Progenitor cell of endocrine pancreas (in vitro differentiated cells): ENCODE measurements at regions not wholly inside any gene's neighbourhood (a gene's known extent, or its start where the extent isn't known, plus 50 kb on each side); places are given as distances from the start of the nearest gene placed in this dataset.

Source experiments
- DNase-seq: peaks from one replicate; pipeline ENCODE4 v3.0.0; 2021; ENCODE audit warnings: low spot score; ENCODE audit not compliant: unreplicated experiment
- H3K27ac Mint-ChIP-seq: 2 replicates; pipeline ENCODE4 v1.8.0; 2021; ENCODE audit warnings: mild to moderate bottlenecking, moderate library complexity, mixed read lengths
- H3K27me3 Mint-ChIP-seq: 2 replicates; pipeline ENCODE4 v1.8.0; 2021; ENCODE audit warnings: mixed read lengths
- H3K36me3 Mint-ChIP-seq: 2 replicates; pipeline ENCODE4 v1.8.0; 2022; ENCODE audit warnings: mixed read lengths; ENCODE audit not compliant: insufficient read depth
- H3K4me1 Mint-ChIP-seq: 2 replicates; pipeline ENCODE4 v1.8.0; 2021; ENCODE audit warnings: low read depth, mixed read lengths
- H3K4me3 Mint-ChIP-seq: 2 replicates; pipeline ENCODE4 v1.8.0; 2021; ENCODE audit warnings: low read depth, mild to moderate bottlenecking, moderate library complexity, mixed read lengths
- H3K9me3 Mint-ChIP-seq: 2 replicates; pipeline ENCODE4 v1.8.0; 2021; ENCODE audit warnings: low read depth, mixed read lengths
- TF ChIP-seq, protein P1 (sequence below): fragments of 200-600 bp; sonication (generic); IDR thresholded peaks from one replicate; pipeline ENCODE4 v1.5.0; 2021; ENCODE audit warnings: antibody characterized with exemption, mild to moderate bottlenecking; ENCODE audit not compliant: unreplicated experiment

DNA sequence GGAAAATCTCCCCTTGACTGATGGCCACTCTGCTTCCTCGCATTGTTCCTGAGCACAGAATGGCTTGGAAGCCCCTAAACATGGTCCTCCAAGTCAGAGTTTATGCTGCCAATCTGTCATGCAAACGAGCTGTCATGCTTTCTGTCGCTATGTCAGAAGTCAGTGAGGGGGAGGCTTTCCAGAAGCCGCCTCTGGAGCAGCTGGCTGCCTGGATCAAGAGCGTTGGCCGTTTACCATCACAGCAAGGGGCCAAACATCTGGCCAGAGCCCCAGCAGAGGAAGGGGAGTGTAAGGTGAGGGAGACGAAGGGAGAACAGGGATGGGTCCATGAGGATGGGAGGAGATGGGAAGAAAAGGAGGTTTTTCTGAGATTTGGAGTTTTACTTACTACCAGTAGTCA, 372.6 kb upstream of the NR2F2 start:
- Mint-ChIP-seq H3K27ac (no peak overlapping the region), H3K4me1 (no peaks in the 10 kb centered on the region), H3K27me3 (no peaks in the 10 kb centered on the region), H3K9me3 (peaks cover 18% of the 10 kb centered on the region), H3K36me3 (peaks cover 3% of the 10 kb centered on the region), H3K4me3 (no peak overlapping the region)
- DNase-seq = no peak
- TF ChIP-seq, protein P1, sequence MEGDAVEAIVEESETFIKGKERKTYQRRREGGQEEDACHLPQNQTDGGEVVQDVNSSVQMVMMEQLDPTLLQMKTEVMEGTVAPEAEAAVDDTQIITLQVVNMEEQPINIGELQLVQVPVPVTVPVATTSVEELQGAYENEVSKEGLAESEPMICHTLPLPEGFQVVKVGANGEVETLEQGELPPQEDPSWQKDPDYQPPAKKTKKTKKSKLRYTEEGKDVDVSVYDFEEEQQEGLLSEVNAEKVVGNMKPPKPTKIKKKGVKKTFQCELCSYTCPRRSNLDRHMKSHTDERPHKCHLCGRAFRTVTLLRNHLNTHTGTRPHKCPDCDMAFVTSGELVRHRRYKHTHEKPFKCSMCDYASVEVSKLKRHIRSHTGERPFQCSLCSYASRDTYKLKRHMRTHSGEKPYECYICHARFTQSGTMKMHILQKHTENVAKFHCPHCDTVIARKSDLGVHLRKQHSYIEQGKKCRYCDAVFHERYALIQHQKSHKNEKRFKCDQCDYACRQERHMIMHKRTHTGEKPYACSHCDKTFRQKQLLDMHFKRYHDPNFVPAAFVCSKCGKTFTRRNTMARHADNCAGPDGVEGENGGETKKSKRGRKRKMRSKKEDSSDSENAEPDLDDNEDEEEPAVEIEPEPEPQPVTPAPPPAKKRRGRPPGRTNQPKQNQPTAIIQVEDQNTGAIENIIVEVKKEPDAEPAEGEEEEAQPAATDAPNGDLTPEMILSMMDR = no peak

DNA sequence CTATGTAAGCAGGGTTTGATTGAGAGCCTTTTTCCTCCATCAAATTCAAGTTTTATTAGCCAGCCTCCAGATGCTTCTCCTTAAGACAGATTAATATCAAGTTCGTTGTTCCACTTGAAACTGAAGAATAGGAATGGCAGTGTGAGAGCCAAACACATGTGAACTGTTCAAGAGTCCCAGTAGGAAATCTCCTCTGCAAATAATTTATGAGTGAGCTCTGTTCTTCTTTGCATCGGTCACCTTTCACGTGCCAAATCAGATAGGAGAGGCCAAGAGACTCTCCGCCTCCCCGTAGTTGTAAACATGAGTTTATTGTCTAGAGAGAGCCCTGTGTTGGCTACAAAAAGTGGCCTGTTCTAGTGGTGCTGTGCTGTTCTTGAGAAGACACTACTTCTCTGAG, 372.1 kb upstream of the NR2F2 start:
- Mint-ChIP-seq H3K9me3 (peaks cover 17% of the 10 kb centered on the region), H3K27ac (no peak overlapping the region), H3K36me3 (peaks cover 3% of the 10 kb centered on the region), H3K4me1 (no peaks in the 10 kb centered on the region), H3K4me3 (no peak overlapping the region), H3K27me3 (no peaks in the 10 kb centered on the region)
- DNase-seq = no peak
- TF ChIP-seq, protein P1 = no peak

DNA sequence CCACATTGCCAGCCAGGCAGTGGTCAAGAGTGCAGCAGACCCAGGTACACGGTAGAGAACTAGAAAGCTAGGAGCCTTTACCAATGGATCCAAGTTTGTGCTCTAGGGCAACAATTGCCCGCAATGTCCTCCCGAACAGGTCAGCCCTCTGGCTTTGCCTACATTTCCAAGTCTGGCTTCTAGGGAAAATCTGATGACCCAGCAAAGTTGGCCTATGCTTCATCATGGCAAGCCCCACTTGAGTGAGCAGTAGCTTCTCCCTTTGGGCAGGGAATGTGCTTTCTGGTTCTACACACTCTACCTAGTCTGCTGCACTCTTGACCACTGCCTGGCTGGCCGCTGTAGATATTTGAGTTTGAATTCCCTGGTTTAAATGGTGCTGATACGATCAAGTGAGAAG, 361.6 kb upstream of the NR2F2 start:
- H3K4me3 Mint-ChIP-seq = no peak overlapping the region
- H3K9me3 Mint-ChIP-seq = peaks cover 3% of the 10 kb centered on the region
- H3K27ac Mint-ChIP-seq = no peak overlapping the region
- H3K4me1 Mint-ChIP-seq = no peaks in the 10 kb centered on the region
- TF ChIP-seq, protein P1 = no peak
- DNase-seq = no peak
- H3K27me3 Mint-ChIP-seq = peaks cover 10% of the 10 kb centered on the region
- no peaks in the 10 kb centered on the region for H3K36me3 Mint-ChIP-seq

DNA sequence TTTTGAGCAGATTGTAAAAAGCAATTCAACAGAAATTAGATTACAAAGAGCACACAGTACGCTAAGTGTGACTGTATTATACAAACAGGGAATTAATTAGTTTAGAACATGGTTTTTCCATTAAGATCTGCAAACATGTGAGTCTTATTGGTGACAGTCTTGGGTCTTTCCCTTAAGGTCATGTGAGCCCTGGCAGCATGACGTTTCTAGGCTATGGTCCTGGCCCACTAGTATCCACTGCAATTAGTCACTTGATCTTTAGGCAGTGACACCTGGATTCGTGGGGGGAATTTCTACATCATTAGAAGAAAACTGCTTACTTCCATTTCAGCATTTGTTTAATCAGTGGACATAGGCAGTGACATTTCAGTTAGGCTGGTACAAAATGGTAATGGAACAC, 360.2 kb upstream of the NR2F2 start:
- H3K9me3 Mint-ChIP-seq = peaks cover 3% of the 10 kb centered on the region
- DNase-seq = no peak
- no peak overlapping the region for H3K27ac Mint-ChIP-seq
- H3K4me3 Mint-ChIP-seq = no peak overlapping the region
- no peaks in the 10 kb centered on the region for H3K36me3 Mint-ChIP-seq
- no peaks in the 10 kb centered on the region for H3K4me1 Mint-ChIP-seq
- TF ChIP-seq, protein P1 = no peak
- peaks cover 10% of the 10 kb centered on the region for H3K27me3 Mint-ChIP-seq

DNA sequence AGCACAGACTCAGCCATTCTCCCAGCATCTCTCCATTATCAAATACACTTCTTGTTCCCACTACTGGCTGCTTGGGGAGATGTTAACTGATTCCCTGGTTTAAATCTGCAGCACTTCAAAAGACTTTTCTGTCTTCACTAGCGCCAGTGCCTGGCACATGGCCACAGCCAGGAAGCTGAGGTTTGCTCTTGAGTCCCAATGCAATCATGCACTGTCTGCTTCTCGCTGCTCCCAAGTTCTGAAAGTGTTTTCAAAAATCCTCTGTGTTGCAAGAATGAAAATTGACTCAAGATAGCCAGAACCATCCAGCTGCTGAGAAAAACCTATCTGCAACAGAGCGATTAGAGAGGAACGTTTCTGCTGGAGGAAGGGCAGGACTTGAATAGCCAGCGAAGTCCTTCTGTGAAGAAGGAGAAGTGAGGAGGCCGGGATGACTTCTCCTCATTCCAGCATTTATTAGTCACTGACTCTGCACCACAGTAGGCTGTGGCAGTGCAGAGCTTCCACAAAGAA, 358.4 kb upstream of the NR2F2 start:
- no peaks in the 10 kb centered on the region for H3K4me1 Mint-ChIP-seq
- H3K4me3 Mint-ChIP-seq = no peak overlapping the region
- no peaks in the 10 kb centered on the region for H3K9me3 Mint-ChIP-seq
- peaks cover 10% of the 10 kb centered on the region for H3K27me3 Mint-ChIP-seq
- TF ChIP-seq, protein P1 = no peak
- no peaks in the 10 kb centered on the region for H3K36me3 Mint-ChIP-seq
- no peak for DNase-seq
- H3K27ac Mint-ChIP-seq = no peak overlapping the region
